A673 (cell line): ENCODE measurements at regions not wholly inside any gene's neighbourhood (a gene's known extent, or its start where the extent isn't known, plus 50 kb on each side); places are given as distances from the start of the nearest gene placed in this dataset.

Source experiments
- EZH2 ChIP-seq: fragments of 200-600 bp; sonication (generic); IDR thresholded peaks from 2 replicates; pipeline ENCODE4 v1.6.1; 2017; ENCODE audit warnings: borderline replicate concordance, low read depth, mild to moderate bottlenecking, mixed read lengths, antibody characterized with exemption, low read length; ENCODE audit not compliant: poor library complexity, severe bottlenecking
- TF ChIP-seq, protein P1 (sequence below): fragments of 300-800, 200-600 bp; sonication (generic); conservative IDR thresholded peaks from 2 replicates; pipeline ENCODE4 v1.5.1; 2017; ENCODE audit warnings: low read depth, mild to moderate bottlenecking, antibody characterized with exemption, low read length, moderate library complexity, mixed read lengths

DNA sequence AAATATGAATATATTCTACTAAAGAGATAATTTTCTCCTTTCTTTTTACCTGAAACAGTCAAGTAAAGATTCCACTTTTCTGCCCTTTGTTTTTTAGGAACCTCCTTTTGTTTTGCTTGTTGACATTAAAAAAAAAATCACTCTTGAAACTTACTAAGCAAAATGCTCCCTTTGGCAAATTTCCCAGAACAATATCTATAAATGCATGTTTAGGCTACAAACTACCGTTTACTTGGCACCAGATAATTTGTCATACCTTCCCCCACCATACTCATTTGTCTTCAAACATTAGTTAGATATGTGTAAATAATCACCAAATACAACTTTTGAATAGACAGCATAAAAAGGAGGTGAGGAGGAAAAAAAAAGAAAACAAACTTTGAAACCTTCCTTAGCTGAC, 604.7 kb downstream of the RFPL4B start:
- TF ChIP-seq, protein P1, sequence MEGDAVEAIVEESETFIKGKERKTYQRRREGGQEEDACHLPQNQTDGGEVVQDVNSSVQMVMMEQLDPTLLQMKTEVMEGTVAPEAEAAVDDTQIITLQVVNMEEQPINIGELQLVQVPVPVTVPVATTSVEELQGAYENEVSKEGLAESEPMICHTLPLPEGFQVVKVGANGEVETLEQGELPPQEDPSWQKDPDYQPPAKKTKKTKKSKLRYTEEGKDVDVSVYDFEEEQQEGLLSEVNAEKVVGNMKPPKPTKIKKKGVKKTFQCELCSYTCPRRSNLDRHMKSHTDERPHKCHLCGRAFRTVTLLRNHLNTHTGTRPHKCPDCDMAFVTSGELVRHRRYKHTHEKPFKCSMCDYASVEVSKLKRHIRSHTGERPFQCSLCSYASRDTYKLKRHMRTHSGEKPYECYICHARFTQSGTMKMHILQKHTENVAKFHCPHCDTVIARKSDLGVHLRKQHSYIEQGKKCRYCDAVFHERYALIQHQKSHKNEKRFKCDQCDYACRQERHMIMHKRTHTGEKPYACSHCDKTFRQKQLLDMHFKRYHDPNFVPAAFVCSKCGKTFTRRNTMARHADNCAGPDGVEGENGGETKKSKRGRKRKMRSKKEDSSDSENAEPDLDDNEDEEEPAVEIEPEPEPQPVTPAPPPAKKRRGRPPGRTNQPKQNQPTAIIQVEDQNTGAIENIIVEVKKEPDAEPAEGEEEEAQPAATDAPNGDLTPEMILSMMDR, result no peak
- TF ChIP-seq EZH2, result no peak
